NB4 (cell line): ENCODE measurements at regions not wholly inside any gene's neighbourhood (a gene's known extent, or its start where the extent isn't known, plus 50 kb on each side); places are given as distances from the start of the nearest gene placed in this dataset.

Source experiments
- CTCF ChIP-seq: IDR thresholded peaks from one replicate; pipeline ENCODE4 v1.5.1; 2012; ENCODE audit warnings: low read depth, low read length
- MYC ChIP-seq: IDR thresholded peaks from 2 replicates; pipeline ENCODE4 v1.6.1; 2011; ENCODE audit warnings: low read depth, low read length
- POLR2A ChIP-seq: IDR thresholded peaks from 2 replicates; pipeline ENCODE4 v1.6.1; 2011; ENCODE audit warnings: mild to moderate bottlenecking; ENCODE audit not compliant: insufficient read length; ENCODE audit errors: extremely low read depth
- TF ChIP-seq, protein P1 (sequence below): IDR thresholded peaks from 2 replicates; pipeline ENCODE4 v1.6.1; 2011; ENCODE audit warnings: low read depth, low read length

DNA sequence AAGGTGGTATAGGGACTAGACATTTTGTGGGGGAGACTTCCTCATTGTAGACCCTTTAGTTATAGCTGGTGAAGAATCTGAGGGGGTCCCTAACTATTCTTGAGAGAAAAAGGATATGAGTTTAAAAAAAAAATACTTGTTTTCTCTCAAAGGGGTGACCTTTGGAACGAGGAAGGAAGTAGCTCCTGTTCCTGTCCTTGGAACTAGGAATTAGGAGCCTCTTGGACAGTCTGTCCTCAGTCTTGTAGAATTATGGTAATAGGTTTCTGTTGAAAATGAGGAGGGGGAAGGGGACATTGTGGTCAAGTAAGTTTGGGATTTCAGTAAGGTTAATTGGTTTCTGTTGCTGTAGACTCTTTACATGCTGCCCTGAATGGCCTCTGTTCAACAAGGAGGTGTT, 56.5 kb downstream of the PLEKHG1 start:
- TF ChIP-seq CTCF (no peak), POLR2A (no peak), MYC (no peak)
- TF ChIP-seq, protein P1, sequence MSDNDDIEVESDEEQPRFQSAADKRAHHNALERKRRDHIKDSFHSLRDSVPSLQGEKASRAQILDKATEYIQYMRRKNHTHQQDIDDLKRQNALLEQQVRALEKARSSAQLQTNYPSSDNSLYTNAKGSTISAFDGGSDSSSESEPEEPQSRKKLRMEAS = no peak
